Activated CD4-positive, alpha-beta T cell treated with anti-CD3 and anti-CD28 coated beads for 1 hour (primary cell): ENCODE measurements at regions not wholly inside any gene's neighbourhood (a gene's known extent, or its start where the extent isn't known, plus 50 kb on each side); places are given as distances from the start of the nearest gene placed in this dataset.
"Not testable (repeated sequence)": the region's sequence is repeated elsewhere in the genome, so short reads cannot be mapped to it uniquely, and the experiment has no call there.

Experiments
- DNase-seq: peaks from one replicate; pipeline ENCODE4 v3.0.0-alpha.2; 2020

DNA sequence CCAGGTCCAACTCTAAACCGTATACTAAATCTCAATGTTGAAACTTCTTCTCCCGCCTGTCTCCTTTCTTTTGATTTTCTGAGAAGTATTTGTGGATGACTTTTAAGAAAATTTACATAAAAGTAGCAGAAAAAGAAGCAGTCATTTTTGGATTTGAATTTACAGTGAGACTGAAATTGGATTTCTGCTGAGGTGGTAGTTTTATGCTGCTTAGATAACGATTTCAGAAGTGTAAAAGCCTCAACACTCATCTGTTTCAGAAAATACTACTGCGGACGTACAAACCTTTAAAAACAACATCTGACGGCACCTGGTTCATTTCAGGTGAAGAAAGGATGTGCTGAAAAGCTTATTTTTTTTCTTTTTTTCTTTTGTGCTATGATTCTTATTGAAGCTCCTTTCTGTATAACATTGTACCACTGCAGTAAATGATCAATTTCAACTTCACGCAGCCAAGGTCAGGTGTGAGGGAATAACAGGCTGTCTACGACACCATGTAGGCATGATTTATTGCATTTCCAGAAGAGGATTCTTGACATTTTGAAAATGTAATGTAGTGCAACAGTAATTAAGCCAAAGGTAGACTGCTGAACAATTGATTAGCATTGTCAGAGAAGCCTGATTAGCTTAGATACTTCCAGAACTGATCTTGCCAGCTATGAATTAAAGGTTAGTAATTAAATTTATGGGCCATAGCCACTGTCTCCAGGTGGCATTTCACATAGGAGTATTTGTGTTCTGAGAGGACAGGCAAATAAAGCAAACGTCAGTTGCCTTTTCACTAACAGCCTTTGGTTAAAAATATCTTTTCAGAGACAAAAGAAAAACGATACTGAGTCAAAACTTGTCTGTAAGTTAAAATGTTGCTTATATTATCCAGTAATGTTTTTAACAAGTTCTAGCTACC lies 134.6 kb upstream of the KBTBD8 start:
- DNase-seq = no peak

DNA sequence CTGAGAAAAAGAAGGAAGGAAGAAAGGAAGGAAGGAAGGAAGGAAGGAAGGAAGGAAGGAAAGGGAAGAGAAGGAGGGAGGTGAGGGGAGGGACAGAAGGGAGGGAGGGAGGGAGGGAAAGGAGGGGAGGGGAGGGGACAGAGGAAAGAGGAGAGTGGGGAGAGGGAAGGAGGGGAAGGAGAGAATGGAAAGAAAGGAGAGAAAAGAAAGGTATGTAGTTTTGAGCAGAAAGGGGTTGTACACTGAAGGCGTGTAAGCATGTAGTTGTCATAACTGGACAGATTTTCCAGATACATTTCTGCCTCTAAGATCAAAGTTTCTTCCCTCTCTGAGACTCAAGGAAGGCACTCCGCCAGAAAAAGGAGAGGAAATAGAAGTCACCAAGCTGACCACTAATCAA lies 113.4 kb upstream of the KBTBD8 start:
- DNase-seq = no peak

DNA sequence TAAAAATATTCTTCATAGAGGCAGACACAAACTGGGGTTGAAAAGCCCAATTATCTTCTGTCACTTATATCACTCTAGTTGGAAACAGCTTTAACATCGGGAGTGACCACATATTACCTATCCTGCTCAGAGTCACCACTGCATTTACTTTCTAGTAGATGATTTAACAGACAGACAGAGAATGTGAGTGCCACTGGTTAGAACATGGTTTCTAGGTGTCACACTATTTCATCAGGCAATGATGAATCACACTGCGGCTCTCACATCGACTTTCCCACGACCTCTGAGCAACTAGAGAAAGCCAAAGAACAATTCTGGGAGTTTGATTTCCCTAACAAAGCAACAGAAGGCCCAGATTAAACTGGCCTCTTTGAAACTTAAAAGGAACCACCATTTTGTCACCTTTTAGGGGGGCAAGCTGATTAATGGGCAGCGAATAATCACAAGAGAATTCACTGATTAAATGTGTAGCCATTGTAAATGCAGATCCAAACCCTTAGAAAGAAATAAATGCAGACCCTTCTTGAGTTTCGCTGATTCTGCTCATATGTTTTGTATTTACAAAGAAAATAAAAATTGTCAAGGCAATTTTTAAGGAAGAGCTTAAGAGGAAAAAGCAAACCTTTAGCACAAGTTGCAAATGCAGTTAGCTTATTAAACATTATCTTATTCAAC lies 112.6 kb upstream of the KBTBD8 start:
- DNase-seq = no peak

DNA sequence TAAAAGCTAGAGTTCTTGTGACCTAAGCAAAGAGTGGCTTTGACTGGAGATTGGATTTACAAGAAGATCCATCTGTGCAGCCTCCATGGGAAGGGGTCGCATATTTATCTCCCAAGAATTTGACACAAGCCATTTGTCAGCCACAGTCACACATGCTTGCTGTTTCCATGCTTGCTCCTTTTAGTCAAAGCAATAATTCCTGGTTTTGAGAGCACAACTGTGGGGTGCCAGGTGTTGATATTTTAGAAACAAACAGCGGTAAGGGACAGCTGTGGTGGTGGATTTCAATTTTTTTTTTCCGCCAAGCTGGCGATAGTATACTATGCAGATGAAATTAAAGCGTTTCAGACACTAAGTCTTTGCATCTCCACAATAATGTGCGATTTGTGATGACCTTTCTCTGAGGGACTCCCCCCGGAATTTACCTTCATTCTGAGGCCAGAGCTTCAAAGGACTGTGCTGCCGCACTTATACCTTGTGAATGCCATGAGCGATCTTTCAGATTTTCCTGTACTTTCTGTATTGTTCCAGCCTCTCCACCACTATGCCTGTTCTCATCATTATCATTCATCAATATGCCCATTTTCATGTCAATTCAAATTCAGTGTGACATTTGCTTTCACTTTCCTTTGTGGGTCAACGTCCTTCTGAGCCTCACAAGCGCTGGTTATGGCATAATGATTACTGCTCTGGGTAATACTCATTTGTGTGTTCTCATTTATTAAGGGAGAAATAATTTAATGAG lies 108.2 kb upstream of the KBTBD8 start:
- DNase-seq = no peak

DNA sequence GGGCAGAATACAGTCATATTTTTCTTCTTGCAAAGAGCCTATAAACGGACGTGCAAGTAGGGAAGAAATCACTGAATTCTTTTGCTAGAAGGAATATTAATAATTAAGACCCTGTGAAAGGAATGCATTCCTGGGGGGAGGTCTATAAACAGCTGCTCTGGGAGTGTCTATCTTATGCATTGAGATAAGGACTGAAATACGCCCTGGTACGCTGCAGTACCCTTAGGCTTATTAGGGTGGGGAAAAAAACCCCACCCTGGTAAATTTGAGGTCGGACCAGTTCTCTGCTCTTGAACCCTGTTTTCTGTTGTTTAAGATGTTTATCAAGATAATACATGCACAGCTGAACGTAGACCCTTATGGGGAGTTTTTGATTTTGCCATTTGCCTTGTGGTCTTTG lies 100.0 kb upstream of the KBTBD8 start:
- DNase-seq = no peak

DNA sequence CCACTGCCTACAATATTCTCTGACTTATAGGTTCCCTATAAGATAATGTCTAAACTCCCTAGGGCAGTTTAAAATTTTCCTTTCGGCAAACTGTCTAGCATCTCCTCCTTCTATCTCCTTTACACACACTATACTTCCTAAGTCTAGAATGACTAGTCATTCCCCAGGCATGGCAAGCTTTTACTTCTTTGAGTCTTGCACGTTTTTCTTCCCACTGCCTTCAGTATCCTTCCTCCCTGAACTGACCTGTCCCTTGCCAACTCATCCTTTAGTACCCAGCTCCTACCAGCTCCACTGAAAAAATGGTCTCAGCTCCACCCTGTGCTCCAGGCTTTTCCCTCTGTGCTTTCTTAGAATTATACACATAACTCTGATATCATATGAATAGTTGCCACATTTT lies 93.8 kb upstream of the KBTBD8 start:
- no peak for DNase-seq

DNA sequence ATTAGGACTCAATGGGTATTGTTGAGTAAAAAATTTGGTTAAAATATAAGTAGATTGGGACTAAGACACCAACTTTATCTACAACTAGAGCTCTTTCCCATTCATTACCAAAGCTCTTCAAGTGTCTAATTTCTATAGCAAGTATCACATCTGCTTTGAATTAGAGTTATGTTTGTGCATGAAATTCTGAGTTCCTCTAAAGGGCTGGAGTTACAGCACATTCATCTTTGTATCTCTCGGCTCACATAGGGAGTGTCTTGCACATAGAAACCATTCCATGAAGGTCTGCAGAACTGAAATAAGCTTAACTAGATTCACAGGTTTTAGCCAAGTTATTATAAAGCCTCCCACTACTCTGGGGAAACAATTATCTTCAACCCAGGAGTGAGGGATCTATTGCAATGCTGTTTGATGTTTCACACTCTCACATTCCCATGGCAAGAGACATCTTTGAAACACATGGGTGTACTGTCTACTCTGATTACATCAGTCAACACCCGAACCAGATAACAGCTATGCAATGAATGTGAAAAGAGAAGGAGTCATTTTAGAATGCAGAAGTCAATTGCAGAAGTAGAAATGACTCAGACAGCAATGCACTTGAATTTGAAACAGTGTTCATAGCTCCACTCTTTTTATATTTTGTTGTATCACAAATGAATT lies 93.1 kb upstream of the KBTBD8 start:
- no peak for DNase-seq

DNA sequence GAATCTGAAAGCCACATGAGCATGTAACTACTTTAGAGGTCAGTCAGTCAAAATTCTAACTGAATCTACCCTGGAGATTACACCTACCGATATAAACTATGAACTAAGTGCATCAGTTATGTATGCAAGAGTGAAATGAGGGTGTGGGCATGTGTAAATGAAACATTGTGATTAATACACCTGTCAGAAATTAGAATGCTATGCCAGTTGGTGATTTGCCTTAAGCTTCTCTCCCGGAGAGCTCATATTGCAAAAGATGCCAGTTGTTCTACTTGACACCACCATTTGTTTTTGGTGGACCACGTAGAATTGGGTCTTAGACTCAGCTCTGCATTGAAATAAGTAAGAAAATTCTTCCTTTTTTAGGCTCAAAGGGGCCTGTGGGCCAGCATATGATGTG lies 91.0 kb upstream of the KBTBD8 start:
- DNase-seq = no peak

DNA sequence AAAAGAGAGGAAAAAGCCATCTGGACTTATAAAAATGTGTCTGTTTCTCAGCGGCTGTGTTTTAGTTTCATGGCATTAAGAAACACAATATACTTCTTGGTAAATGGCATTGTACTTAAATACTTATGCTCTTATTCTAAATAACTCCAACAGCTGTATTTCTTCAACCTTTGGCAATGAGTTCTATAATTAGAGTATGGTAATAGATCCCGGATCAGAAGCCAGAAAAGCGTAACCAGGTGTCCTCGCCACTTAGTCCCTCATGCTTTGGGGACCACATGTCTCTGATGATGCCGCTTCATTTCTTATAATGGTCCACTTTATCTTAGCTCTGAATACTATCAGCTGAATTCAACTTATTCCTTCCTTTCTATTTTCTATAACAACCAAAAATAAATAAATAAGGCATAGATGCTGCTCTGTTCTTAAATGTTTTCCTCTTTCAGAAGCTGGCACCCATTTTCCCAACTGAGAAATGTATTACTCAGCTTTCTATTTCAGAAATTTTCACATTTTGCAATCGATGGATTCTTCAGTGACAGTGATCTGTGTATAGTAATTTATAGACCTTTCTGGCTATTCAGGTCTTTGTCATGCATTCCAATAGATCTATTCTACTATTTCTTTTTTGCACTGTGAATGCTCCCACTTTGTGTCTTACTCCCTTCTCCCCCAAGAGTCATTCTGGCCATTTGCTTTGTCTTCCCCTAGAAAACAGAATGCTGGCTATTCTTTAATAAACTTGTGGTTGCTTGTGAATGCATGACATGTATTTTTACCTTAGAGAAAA lies 87.6 kb upstream of the KBTBD8 start:
- DNase-seq = no peak

DNA sequence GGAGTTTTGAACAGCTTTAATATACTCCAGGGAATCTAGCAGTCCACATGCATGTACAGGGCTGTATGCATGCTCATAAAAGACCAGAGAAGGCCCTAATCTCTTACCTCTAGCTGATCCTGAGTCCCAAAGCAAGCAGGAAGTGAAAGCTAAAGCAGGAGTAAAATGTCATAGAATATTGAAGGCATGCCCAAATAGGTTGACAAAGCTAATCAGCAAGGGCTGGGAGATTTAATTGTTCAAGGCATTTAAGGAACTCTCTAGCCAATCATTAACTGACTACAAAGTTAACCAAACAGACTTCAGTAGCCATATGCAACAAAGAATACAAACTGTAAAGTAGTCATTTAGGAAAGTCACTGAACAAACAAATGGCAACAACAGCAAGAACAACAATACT lies 85.8 kb upstream of the KBTBD8 start:
- DNase-seq = no peak

DNA sequence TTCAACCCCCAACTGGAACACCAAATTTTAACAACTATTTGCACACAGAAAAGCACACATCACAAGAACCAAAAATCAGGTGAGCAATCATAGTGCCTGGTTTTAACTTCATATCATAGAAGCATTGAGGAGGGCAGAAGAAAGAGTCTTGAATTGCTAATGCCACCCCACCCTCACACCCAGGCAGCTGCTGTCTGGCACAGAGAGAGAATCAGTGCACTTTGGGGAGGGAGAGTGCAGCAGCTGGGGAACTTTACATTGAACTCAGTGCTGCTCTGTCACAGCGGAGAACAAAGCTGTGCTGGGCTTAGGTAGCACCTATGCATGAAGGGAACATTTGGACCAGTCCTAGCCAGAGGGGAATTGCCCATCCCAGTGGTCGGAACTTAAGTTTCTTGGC lies 76.0 kb upstream of the KBTBD8 start:
- DNase-seq = no peak

DNA sequence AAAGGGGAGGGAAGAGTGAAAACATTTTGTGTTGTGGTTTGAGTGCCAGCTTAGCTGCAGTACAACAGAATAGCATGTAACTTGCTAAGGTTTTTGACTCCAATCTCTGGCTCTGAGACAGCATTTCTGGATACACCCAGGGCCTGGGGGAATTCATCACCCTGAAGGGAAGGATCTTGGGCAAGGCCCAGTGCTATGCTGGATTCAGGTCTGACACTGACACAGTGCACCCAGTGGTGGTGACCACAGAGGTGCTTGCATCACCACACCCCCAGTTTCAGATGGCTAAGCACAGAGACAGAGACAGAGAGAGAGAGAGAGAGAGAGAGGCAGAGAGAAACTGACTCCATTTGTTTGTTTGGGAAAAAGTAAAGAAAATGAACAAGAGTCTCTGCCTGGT lies 74.1 kb upstream of the KBTBD8 start:
- DNase-seq = no peak

DNA sequence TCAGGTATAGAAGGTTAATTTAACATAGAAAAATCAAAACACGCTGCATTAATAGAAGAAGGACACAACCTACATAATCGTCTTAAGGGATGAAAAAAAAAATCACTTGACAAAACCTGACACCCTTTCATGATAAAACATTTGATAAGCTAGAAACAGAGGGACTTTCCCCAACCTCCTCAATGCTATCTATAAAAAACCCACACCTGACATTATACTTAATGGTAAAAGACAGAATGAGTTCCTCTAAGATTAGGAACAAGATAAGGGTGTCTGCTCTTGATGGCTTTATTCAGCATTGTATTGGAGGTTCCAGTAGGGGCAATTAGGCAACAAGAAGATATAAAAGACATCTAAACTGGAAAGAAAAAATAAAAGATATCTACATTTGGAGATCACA lies 69.9 kb upstream of the KBTBD8 start:
- DNase-seq = no peak

DNA sequence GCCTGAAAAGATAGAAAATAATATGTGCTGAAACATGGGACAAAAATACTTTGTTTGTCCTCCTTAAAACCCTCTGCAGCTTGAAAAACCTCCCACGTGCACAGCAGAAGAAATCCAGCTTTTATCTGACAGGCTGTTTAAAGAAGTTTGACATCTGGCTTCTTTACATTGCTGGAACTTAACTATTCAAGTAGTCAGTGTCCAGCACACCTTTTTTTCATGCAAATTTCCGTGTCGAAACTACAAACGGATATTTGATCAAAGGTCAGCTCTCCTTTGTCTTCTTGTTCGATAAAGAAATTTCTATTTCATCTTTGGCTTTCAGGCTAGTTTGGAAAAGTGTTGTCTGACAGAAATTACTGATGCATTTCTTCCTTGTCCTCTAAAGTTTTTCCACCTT lies 66.8 kb upstream of the KBTBD8 start:
- DNase-seq = no peak

DNA sequence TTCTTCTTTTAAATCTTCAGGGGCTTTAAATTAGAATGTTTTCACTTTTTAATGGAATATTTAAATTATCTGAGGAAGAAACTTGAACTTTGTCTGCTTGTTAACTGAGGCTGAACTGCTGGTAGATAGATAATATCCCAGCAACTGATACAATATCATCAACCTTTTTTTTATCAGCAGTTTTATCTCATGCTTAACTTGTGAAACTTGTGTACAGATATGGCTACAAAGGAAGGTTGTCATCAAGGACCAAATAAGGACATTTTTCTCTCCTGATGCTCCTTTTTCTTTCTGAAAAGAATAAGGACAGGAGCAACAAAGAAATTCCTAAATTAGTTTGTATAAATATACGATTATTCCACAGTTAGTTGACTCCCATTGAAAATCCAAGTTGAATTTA lies 66.4 kb upstream of the KBTBD8 start:
- no peak for DNase-seq

DNA sequence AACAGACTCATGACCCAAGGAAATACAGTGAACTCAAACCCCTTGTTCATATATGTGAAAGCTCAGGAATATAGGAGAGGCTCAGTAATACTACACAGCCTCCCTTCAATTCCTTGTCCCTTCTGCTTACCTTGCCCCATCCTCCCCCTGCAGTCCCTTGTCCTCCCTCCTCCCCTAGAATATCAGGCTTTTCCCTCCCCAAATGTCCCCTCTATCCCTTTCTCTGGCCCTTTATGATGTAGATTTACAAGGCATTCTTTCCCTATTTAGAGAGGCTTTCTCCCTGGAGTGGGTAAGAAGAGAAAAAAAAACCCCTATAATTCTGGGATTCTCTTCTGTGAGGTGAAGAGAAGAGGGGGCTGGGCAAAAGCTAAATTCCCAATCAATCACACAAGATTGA lies 64.9 kb upstream of the KBTBD8 start:
- no peak for DNase-seq

DNA sequence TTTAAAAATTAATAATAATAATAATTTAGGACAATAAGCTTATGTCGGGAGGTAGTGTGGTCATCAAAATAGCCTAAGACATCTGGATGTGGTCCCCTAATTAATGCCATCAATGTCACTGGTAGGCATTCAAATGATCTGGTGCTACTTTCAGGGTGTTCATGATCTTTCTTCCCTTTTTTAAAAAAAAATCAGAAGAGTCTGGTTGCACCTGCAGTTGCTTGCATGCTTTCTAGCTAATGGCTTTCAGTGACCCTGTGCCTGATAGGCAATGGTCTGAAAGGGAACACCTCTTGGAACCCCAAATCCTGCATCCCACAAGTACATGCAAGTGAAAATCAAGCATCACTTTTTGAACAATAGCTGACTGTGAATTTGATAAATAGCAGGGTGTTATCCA lies 64.1 kb upstream of the KBTBD8 start:
- no peak for DNase-seq

DNA sequence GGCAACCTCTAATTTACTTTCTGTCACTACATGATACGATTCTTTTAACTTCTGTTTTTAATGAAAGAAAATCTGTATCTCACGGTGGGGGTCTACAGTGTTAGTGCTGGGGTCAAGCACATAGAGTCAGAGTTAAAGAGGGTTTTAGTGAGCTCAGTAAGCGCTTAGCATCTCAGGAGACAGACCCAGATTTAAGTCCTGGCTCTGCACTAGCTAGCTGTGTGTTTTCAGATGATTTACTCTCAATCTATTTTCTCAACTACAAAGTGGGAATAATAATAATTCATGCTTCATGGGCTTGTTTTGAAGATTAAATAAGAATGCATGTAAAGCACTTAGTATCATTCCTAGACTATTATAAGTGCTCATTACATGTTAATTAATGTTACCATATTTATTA lies 63.4 kb upstream of the KBTBD8 start:
- no peak for DNase-seq

DNA sequence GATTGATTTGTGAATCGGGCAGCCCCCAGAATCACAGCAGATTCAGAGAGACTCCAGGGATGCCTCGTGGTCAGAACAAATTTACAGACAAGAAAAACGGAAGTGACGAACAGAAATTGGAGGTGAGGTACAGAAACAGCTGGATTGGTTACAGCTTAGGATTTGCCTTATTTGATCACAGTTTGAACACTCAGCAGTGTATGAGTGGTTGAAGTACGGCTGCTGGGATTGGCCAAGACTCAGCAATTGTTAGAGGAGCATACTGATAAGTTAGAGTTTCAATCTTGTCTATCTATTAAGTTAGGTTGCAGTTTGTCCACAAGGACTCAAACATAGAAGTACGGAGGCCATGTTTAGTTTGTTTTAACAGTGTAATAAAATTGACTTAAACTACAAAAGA lies 61.1 kb upstream of the KBTBD8 start:
- DNase-seq = not testable (repeated sequence)

DNA sequence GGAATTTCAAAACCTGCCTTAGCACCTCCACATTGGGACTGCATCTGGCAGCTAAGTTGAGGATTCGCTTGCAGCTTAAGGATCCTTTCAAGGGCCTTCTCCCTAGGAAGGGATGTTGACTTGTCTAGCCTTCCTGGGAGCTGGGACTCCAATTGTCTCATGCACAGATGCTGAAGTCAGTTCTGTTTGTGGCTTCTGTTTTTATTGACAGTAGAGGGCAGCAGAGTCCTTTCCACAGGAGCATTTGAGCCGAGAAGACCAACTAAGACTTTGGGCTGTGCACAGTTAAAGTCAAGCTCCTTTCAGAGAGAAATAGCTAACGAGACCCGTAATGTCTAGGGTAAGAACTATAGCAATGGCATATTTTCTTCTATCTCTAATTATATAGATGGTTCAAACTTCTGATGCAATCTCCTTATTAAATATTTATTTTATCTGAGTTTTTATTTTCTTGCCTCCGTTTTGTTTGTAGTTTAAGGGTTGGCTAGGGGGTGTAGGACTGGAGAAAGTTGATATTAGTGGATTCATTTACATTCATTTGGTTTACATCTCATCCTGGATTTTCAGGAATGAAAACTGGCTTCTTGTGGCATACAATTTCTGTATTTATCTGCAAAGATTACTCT lies 59.7 kb upstream of the KBTBD8 start:
- DNase-seq = no peak

DNA sequence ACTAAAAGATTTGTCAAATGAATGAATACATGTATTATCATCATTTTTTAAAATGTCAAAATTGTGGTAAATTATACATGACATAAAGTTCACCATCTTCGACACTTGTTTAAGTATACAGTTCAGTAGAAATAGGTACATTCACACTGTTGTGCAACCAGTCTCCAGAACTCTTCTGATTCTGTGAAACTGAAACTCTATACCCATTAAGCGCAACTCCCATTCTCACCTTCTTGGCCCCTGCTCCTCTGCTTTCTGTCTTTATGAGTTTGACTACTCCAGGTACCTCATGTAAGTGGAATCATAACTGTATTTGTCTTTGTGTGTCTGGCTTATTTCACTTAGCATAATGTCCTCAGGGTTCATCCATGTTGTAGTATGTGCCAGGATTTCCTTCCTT lies 50.1 kb upstream of the KBTBD8 start:
- DNase-seq = no peak
